HG02678 (cell line): ENCODE measurements at regions not wholly inside any gene's neighbourhood (a gene's known extent, or its start where the extent isn't known, plus 50 kb on each side); places are given as distances from the start of the nearest gene placed in this dataset.
"Not testable (repeated sequence)": the region's sequence is repeated elsewhere in the genome, so short reads cannot be mapped to it uniquely, and the experiment has no call there.

Experiments used
- ATAC-seq: cut with Tn5 transposase; IDR thresholded peaks from one replicate; pipeline ENCODE4 v1.9.1; 2021; ENCODE audit warnings: mild to moderate bottlenecking, moderate library complexity; ENCODE audit not compliant: unreplicated experiment

GRCh38 chr3:162367429-162368260 is 871.0 kb downstream of the OTOL1 start:
- no peak for ATAC-seq

DNA sequence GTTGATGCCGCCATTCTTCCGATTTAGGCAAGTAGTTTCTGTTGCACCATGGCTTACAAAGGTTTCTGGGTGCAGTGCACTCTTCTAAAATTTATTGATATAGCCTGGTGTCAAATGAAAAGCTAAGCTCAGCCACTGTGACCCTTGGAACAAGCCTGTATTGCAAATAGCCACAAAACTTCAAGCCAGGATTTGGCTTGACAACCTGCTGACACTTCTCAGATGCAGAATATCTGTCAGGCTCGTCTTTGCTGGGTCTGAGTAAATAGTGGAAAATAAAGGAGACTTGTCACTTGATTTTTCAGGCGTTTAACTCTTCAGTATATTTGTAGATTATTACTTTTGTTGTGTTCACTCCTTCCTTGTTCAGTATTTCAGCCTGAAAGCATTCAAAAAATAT is 871.8 kb downstream of the OTOL1 start:
- no peak for ATAC-seq

DNA sequence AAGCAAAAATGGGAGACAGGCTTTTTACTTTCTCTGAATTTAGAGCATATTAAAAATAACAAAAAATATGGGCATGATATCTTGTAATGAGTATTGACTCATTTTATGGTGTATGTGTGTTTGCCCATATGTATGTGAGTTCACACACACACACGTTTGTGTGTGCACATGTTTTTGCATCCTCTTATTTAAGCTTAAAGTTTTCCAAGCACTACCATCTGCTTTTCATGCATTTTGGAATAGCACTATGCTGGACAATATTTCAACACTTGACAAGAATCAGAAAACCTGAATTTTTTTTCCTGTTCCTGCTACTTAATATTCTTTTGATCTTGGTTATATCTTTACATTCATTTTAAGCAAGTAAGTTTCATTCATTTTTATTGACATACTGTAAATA is 872.7 kb downstream of the OTOL1 start:
- no peak for ATAC-seq

- ATAC-seq: no peak
Observed at GRCh38 chr3:162370141-162370540, 873.5 kb downstream of the OTOL1 start.

- no peak for ATAC-seq
Observed at GRCh38 chr3:162376761-162377160, 880.2 kb downstream of the OTOL1 start.

DNA sequence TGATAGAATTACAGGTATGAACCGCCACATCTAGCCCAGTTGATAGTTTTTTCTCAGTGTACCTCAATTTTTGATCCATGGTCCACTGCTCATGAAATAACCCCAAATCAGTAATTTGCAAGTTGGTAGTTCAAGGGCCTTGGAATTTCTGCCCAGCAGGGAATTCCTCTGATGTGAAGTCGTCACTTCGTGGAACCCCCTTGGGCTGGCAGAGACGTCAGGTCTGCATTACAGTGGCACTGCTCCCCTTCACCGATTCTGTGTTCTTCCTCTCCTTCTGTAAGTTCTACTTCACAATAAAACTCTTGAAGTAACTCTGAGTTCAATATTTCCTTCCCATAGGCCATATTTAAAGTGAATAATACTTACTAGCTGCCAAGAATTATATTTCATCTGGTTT is 881.0 kb downstream of the OTOL1 start:
- no peak for ATAC-seq

DNA sequence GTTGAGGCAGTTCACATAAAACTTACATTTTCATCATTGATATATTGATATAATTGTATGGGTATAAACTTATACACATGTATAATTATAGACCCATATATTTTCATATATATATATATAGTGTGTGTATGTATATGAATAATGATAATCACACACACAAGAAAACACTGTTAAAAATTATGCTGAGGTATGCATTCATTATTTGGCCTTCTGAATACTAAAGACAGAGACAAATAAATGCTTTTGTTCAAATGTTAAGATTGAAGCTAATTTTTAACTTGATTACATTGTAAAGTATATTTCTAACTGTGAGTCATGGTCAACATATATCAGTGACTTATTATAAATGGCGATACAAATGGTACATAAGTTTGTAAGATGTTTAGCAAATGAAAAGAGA is 888.8 kb downstream of the OTOL1 start:
- no peak for ATAC-seq

DNA sequence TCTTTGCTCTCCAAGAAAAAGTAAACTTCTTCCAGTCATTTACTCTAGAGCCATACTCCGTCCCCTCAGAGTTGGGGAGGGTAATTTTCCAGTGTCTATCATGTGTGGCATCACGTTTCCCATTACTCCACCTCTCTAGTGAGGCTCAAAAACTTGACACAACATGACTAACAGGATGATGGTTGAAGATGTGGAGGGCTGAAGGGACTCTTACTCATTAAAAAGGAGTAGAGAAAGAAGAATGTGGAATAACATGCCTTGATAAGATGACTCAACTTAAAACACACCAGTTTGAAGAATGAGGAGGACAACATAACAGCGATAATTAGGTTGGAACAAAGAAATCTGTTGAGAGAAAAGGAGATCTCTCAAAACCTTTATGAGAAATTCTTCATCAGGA is 894.3 kb downstream of the OTOL1 start:
- no peak for ATAC-seq

DNA sequence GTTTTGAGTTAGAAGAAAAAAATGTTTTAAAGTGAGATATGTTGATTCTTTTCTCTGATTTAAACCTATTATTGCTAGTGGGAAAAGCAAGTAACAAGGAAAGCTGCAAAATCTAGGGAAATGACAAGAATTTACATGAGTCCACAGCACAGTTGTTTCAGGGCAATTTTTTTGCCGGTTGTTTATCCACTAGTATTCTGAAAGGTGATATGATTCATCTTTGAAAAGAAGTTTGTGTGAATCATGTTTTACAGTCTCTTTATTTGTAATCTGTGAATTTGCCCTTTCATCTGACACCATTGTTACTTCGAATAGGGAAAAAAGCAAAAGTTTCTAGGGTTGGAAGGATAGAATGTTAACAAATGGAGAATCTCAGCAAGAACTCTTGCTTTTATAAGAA is 894.7 kb downstream of the OTOL1 start:
- ATAC-seq: no peak

DNA sequence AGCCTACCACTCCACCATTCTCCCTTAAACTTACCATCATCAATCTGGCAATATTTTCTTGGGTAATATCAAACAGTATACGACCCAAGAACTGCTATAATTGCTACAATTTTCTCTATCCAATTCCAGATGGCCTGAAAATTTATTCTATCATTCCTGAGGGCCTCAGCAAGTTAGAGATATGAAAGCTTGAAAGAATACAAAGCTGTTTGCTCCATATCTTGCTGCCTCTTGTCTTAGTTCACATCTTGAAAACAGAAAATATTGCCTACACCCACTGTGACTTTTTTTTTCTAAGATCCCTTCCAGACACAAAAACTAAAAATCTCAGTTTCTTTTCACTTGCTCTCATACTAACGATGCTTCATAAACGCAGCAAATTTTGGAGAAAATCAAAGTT is 898.9 kb downstream of the OTOL1 start:
- no peak for ATAC-seq

- no peak for ATAC-seq
Observed at GRCh38 chr3:162398554-162398953, 901.9 kb downstream of the OTOL1 start.

DNA sequence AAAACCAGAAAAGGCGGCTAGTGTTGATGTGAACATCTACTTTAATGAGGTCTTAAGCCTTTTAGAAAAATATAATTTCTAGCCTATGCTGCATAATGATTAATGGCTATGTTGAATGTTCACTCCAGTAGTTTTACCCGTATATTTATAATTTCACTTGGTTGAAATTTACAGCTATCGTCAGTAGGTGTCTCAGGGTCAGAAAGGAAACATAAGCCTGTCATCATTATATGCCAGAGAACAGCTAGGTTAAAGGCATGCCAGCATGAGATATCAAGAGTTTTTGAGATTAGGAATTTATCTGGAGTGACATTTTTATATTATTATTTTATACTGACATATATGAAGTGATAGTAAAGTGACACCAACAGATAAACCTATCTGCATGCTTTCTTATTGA is 904.1 kb downstream of the OTOL1 start:
- no peak for ATAC-seq

GRCh38 chr3:162411556-162411955 is 914.9 kb downstream of the OTOL1 start:
- ATAC-seq: not testable (repeated sequence)

DNA sequence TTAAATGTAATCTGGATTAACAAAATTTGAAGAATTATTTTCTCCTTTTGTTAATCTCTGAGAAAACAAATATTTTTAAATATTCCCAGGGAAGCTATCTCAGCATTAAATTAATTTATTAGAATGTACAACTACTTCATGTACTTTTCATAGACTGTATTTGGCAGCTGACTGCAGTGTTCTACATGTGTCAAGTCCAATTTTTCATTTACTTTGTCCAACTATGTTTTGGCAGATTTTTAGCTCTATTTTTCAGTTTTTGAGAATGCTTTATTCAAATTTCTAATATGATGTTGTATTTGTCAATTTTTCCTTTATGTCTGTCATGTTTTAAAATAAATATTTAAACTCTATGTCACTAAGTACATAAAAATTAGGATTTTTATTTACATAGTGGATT is 925.1 kb downstream of the OTOL1 start:
- no peak for ATAC-seq

- no peak for ATAC-seq
Observed at GRCh38 chr3:162428192-162428591, 931.6 kb downstream of the OTOL1 start.

DNA sequence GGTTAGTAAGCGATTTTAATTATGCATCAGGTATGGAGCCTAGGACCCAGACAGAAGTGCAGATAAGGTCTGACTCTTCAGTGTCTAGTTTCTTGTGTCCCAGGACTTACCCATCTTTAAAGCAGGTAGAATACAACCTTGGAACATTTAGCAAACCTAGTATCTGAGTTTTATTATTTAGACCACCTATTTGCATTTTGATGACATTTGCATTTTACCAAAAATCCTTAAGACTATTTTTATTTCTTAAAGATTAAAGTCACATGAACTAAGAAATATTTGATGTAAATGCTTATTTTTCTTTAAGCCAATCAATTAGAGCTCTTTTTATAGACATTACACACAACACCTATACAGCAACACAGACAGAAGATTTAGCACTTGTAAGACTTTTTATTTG is 939.1 kb downstream of the OTOL1 start:
- ATAC-seq: no peak

DNA sequence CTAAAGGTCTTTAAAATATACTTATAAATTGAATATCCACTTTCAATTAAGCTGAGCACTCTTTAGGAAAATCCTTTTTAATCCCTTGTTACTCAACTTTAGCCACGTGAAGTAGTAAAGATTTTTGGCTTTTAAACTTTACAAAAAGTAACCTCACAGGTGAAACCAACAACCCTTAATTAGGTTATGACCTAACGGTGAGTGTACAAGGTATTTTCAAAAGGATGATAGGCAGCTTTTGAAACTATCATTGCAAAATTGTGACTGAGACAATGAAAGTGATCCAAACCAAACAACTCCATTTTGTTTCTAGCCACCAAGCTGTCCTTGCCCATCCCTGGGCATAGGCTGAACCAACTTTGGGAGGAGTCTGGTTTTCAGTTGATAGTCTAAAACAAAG is 940.2 kb downstream of the OTOL1 start:
- ATAC-seq: no peak

GRCh38 chr3:162437480-162437879 is 940.9 kb downstream of the OTOL1 start:
- ATAC-seq: no peak

GRCh38 chr3:162441716-162442115 is 945.1 kb downstream of the OTOL1 start:
- no peak for ATAC-seq

GRCh38 chr3:162443376-162443775 is 946.8 kb downstream of the OTOL1 start:
- ATAC-seq: no peak

GRCh38 chr3:162468791-162469190 is 972.2 kb downstream of the OTOL1 start:
- no peak for ATAC-seq

DNA sequence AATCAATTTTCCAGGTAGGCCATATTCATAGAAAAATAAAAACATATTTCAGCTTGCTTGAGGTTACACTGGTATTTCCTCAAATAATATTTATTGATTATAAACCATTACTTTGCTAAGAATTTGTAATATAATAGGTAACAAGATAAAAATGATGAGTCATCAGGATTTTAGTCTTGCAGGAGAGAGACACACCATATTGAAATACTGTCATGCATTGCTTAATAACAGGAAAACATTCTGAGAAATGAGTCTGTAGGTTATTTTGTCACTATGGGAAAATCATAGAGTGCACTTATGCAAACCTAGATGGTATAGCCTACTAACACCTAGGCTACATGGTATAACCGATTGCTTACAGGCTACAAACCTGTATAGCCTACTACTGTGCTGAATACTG is 990.5 kb downstream of the OTOL1 start:
- ATAC-seq: no peak

- no peak for ATAC-seq
Observed at GRCh38 chr3:162489853-162490252, 993.2 kb downstream of the OTOL1 start.
